GM12865 (cell line): ENCODE measurements at regions not wholly inside any gene's neighbourhood (a gene's known extent, or its start where the extent isn't known, plus 50 kb on each side); places are given as distances from the start of the nearest gene placed in this dataset.

Experiments
- DNase-seq: peaks from one replicate; pipeline ENCODE4 v3.0.0; 2010; ENCODE audit warnings: low read depth
- H3K4me3 ChIP-seq: 2 replicates; pipeline ENCODE4 v1.5.1; 2011; ENCODE audit warnings: mild to moderate bottlenecking, low read depth, low read length, control low read depth
- TF ChIP-seq, protein P1 (sequence below): IDR thresholded peaks from 2 replicates; pipeline ENCODE4 v1.5.1; 2011; ENCODE audit warnings: low read length, control low read depth, low read depth, inconsistent platforms; ENCODE audit not compliant: insufficient read depth; ENCODE audit errors: missing control alignments

- no peak overlapping the region for H3K4me3 ChIP-seq
- DNase-seq: no peak
- TF ChIP-seq, protein P1, sequence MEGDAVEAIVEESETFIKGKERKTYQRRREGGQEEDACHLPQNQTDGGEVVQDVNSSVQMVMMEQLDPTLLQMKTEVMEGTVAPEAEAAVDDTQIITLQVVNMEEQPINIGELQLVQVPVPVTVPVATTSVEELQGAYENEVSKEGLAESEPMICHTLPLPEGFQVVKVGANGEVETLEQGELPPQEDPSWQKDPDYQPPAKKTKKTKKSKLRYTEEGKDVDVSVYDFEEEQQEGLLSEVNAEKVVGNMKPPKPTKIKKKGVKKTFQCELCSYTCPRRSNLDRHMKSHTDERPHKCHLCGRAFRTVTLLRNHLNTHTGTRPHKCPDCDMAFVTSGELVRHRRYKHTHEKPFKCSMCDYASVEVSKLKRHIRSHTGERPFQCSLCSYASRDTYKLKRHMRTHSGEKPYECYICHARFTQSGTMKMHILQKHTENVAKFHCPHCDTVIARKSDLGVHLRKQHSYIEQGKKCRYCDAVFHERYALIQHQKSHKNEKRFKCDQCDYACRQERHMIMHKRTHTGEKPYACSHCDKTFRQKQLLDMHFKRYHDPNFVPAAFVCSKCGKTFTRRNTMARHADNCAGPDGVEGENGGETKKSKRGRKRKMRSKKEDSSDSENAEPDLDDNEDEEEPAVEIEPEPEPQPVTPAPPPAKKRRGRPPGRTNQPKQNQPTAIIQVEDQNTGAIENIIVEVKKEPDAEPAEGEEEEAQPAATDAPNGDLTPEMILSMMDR: no peak
Measured at GRCh38 chr12:28939427-28939826, 209.7 kb upstream of the FAR2 start.

DNA sequence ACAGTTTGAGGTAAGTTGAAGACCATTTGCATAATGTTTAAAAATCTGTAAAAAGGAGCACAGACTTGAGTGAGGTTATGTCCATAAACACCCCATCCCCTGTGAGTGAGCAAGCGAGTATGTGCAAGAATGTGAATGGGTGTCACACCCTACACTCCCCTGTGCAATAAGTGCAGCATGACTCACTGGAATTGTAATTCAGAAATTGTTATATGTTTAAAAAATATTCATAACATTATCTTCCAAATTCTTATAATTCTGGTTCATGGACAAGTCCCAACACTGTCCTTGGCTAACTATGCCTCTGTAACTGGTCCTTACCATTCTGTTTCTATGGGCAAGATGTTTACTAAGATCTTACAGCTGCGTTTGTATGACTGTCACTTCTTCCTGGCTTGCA is 207.8 kb upstream of the FAR2 start:
- TF ChIP-seq, protein P1: no peak
- no peak for DNase-seq
- H3K4me3 ChIP-seq: no peak overlapping the region

GRCh38 chr12:28946361-28946760 is 202.7 kb upstream of the FAR2 start:
- no peak overlapping the region for H3K4me3 ChIP-seq
- DNase-seq: no peak
- TF ChIP-seq, protein P1: no peak

DNA sequence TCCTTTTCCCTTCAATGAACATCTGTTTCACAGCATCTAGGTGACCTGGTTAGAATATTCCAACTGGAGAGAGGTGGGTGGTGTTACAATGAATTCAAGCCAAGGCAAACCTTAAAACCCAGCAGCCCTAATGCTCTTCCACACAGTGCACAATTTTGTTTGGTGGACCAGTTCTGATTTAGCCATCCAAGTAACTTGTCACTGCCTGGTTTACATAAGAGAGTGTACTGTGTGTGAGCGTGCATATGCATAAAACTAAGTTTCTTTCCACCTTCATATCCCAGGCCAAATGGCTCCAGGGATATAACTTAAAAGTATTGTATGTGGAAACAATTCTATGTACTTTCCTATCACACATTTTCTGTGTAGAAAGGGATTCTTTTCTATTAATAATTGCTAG is 200.4 kb upstream of the FAR2 start:
- TF ChIP-seq, protein P1: no peak
- no peak for DNase-seq
- no peak overlapping the region for H3K4me3 ChIP-seq

DNA sequence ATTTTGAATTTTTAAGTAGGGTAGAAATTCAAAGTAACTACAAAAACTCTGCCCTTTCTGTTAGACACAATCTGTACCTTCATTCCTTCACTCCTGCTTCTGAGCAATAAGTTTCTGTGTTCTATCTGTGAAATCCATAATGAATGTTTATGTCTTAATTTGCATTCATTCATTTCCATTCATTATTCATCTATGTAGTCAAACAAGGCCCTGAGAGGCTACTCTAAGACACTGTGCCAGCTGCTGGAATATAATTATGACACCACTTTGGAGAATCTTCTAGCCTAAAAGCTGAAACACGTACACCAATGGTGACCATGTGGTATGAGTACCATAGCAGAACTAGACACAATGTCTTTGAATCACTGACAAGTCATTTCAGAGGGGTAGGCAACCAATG is 199.9 kb upstream of the FAR2 start:
- TF ChIP-seq, protein P1: no peak
- H3K4me3 ChIP-seq: no peak overlapping the region
- no peak for DNase-seq

- H3K4me3 ChIP-seq: no peak overlapping the region
- TF ChIP-seq, protein P1: no peak
- no peak for DNase-seq
Measured at GRCh38 chr12:28950049-28950448, 199.0 kb upstream of the FAR2 start.

DNA sequence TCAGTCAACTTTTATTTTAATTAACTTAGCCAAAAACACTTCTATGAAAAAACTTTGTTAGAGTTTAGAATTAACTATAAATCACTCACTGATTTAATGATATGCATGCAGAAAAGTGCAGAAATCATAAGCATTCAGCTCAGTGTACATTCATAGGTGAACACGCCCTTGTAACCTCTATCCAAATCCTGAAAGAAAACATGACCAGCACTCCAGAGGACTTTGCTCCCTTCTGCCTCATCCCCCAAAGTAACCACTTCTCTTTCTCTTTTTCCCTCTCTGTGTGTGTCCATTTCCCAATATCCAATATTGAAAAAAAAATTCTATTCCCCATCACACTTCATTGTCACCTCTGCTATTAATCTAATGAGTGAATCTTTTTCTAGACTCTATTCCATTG is 197.1 kb upstream of the FAR2 start:
- TF ChIP-seq, protein P1: no peak
- DNase-seq: no peak
- H3K4me3 ChIP-seq: no peak overlapping the region
